Femur (tissue), 1 donor: ENCODE measurements at regions not wholly inside any gene's neighbourhood (a gene's known extent, or its start where the extent isn't known, plus 50 kb on each side); places are given as distances from the start of the nearest gene placed in this dataset.

ENCODE experiments used
- DNase-seq: peaks from one replicate; pipeline ENCODE4 v3.0.0-alpha.2; 2017

GRCh38 chr2:9681427-9681817 is 50.6 kb upstream of the YWHAQ start:
- no peak for DNase-seq

DNA sequence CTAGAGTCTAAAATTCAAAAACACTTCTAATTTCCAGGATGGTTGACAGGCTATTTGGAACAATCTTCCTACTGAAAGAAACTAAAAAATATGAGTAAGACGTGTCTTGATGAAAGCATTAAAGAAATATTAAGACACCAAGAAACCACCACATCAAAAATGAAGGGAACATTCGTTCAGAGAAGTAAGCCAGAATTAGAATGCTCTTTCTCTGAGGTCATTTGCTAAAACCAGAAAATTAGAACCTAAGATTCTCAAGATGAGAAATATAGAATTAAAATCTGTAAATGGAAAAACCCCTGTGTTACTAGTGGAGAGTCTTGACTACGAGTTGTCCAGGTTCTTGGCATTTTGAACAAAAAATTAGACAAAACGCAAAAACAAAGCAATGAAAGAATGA is 54.8 kb upstream of the YWHAQ start:
- DNase-seq: no peak

DNA sequence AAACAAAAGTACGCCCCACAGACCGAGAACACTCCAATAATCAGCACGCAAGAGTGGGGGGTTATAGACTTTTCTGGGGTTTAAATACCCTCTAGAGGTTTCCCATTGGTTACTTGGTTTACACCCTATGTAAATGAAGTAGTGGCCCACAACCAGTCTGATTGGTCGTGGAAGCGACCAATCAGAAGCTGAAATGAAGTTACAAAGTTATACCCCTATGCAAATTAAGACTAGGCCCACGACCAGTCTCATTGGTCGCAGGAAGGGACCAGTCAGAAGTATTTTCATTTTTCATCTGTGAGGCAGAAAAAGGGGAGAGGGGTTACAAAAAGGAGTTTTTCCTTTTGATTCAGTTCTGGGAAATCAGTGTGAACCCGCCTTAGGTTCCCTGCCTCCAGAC is 55.3 kb upstream of the YWHAQ start:
- DNase-seq: no peak

GRCh38 chr2:9690252-9690651 is 59.5 kb upstream of the YWHAQ start:
- DNase-seq: no peak

GRCh38 chr2:9690716-9691498 is 60.1 kb upstream of the YWHAQ start:
- DNase-seq: no peak

DNA sequence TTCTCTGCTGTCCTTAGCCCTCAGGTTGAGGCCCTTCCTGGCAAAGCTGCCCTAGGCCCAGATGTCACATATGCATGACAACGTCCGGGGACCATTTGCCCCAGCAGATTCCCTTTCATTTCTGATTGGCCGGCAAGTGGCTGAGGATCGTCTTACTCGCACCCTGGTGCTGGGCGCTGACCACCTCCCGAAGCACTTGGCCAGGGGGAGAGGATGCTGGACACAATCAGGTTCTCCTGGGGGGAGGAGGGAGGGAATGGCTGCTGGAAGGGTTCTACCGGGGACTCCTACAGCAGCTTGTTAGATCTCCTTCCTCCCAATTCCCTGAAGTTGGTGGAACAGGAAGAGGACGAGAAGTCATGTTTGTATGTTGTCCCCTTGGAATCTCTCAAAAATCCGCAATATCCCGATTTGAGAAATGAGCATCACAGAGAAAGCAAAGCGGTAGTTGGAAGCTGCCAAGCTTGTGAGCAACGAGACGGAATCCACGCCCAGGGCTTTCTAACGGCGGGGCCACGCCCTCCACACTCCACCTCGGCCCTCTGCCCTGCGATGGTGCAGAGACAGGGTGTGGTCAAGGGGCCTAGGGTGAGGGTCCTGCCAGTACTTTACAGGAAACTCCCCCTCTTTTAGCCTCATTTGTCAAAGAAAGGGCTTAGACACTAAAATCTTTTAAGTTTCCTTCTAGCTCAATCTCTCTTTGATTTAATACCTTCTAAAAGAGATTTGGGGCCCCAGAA is 61.8 kb upstream of the YWHAQ start:
- peak; percentile 49 for DNase-seq

DNA sequence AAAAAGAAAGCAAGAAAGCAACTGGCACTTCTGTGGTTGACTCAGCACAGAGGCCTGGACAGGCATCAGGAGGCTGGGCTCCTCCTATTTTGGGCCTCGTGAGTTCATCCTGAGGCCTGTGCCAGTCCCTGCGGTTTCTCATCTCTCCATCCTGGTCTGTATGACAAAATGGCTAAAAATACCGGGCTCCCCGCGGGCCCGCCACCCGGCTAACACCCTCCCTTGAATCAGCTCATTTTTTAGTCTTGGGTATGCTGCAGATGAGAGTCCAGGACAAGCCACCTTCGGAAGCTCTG is 62.3 kb upstream of the YWHAQ start:
- DNase-seq: peak; percentile 75

- no peak for DNase-seq
Observed at GRCh38 chr2:9693646-9694045, 62.8 kb upstream of the YWHAQ start.

DNA sequence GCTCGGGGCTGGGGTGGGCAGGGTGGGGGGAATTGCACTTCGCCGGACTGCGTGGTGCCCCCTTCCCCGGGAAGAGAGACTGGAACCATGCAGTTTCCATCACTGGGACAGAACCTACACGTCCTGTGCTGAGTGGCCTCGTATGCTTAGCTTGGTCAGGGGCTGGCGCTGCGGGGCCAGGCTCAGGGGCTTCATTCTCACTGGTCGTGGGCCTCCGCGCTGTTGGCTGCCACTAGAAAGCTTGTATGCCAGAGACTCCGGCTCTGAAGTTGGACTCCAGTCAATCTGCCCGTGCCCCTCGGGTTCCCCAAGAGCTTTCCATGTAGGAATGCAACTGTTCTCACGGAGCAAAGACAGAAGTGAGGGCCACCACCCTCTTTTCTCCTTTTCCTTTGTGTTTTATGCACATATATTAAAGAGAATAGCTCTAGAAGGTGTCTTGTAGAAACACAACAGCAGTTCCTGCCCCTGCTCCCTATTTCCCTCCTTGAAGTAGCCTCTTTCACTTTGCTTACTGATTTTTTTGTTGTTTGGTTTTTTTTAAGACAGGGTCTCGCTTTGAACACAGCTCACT is 64.0 kb upstream of the YWHAQ start:
- no peak for DNase-seq

DNA sequence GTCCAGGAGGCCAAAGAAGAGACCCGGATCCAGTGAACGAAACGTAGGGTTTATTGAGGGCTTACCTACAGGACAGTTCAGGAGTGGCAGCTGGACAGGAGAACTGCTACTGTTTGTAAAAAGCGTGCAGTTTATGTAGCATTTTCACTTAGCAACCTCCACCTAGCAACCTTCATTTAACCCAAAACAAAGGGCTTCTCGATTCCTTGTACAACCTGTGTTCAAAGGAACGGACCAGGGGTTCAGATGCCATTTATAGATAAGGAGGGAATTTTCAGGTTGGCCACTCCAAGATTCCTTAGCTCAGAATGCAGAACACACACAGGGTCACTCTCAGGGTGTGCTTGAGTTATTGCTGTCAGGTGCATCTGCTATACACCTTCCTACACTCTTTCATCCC is 65.1 kb upstream of the YWHAQ start:
- DNase-seq: no peak

- DNase-seq: no peak
Observed at GRCh38 chr2:9696731-9697130, 65.9 kb upstream of the YWHAQ start.

DNA sequence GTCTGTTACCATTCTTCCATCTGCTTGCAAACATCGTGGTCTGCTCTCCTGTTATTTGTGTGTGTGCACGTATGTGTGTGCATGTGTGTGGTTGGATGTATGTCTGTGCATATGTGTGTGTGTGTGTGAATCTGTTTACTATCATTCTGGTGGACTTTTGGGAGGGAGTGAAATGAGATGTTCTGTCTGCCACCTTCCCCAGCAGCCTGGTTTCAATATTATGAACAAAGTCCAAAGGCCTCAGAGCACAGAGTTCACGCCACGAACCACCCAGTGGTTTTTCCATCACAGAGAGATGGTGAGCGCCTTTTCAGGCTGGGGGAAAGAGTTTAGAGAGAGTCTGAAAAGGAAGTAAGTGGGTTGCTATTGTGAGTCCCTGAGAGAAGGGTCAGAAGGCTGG is 67.1 kb upstream of the YWHAQ start:
- DNase-seq: no peak

GRCh38 chr2:9699139-9700108 is 68.6 kb upstream of the YWHAQ start:
- DNase-seq: no peak

- DNase-seq: no peak
Observed at GRCh38 chr2:9700109-9700495, 69.3 kb upstream of the YWHAQ start.

GRCh38 chr2:9702604-9703084 is 71.8 kb upstream of the YWHAQ start:
- no peak for DNase-seq

DNA sequence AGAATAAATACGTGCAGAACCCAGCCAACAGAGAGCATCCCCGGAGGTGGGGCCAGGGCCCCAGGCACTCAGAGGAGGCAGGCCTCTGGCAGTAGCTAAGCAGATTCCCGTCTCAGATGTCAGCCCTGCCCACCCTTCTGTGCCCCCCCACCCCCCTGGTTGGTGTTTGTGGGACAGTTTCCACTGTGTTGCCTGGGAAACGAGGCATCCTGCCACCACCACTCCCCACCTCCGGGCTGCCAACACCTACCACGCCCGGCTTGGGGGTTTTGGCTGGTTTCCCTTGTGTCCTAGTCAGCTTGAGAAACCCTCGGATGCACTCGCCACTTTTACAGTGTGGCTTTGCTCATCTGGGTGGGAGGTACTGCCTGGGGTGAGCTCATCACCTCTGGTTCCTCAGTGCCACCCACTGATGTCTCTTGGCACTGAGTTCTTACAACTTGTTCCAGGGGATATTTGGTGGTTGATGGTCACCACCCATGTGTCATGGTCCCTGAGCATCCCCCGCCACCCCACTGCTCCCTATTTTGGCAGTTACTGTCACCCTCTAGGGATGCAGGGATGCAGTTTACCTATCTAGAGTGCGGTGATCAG is 72.4 kb upstream of the YWHAQ start:
- peak; percentile 84 for DNase-seq

DNA sequence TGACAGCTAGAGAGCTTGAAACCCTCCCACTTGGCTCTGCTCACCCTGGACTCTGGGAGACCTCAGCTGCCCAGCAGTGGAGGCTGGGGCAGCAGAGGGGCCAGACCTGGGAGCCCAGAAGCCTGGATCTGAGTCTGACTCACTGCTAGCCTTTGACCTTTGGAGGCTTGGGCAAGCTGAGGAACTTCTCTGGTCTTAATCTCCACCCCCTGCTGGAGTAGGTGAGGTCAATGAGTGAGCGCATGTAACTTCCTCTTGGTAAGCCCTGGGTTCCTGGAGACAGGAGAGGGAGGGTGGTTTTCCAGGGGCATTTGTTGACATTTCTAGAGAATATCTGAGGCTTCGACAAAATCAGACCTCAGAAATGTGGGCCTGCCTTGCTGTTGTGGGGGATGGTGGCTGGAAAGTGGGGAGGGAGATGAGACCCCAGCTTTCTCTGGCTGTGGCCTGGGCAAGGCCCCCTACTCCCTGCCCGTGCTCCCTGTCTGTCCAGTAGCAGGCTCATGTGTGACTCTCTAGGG is 73.0 kb upstream of the YWHAQ start:
- DNase-seq: no peak

GRCh38 chr2:9704600-9704999 is 73.8 kb upstream of the YWHAQ start:
- DNase-seq: no peak

GRCh38 chr2:9705196-9705595 is 74.4 kb upstream of the YWHAQ start:
- no peak for DNase-seq

- no peak for DNase-seq
Observed at GRCh38 chr2:9707008-9707407, 76.2 kb upstream of the YWHAQ start.

DNA sequence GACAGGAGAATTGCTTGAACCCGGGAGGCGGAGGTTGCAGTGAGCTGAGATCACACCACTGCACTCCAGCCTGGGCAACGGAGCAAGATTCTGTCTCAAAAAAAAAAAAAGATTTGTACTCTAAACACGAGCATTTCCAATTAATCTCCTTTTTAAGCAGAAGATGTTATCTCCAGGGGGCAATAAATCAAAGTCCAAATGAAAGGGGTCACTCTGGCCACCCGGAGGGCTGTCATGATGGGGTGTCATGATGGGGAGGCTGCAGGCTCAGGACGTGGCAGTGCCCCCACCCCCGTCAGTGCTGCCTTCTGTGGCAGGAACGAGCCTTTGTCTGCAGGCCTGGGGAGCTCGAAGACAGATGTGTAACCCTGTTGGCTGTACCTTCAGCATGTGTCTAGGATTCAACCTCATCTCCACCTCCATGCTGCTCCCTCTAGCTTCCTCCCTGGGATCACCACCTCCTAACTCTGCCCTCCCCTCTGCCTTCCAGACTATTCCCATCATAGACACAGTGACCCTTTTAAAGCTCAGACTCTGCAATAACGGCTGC is 76.9 kb upstream of the YWHAQ start:
- no peak for DNase-seq
